H1 (cell line): ENCODE measurements at regions not wholly inside any gene's neighbourhood (a gene's known extent, or its start where the extent isn't known, plus 50 kb on each side); places are given as distances from the start of the nearest gene placed in this dataset.

Experiments used
- CTCF ChIA-PET: fragments of 300-600 bp; sonication (Branson Sonifier 250); formaldehyde crosslinking; loops from one replicate; lab custom pipeline; 2021; ENCODE audit not compliant: partially characterized antibody; lab: Charles Lee
- POLR2A ChIA-PET: fragments of 300-600 bp; sonication (Branson Sonifier 250); formaldehyde crosslinking; loops from one replicate; lab custom pipeline; 2021; ENCODE audit warnings: inconsistent platforms; ENCODE audit not compliant: partially characterized antibody; lab: Charles Lee
- DNase-seq, 2 experiments: peaks; one replicate each; pipeline versions ENCODE4 v3.0.0 to v3.0.0-alpha.2; 2010 to 2022; ENCODE audit warnings: low spot score in 2 of 2, low read depth in 1 of 2, mixed read lengths in 1 of 2
- FAIRE-seq: peaks from 2 replicates; lab custom pipeline; 2011; peaks lifted over from hg19 to GRCh38; lab: Jason Lieb, UNC
- H2AFZ ChIP-seq: 2 replicates; pipeline ENCODE4 v1.8.1; 2012; ENCODE audit warnings: low read length, inconsistent platforms
- H2AK5ac ChIP-seq: 2 replicates; pipeline ENCODE4 v1.6.1; 2013; ENCODE audit warnings: low read depth, low read length
- H2BK120ac ChIP-seq: replicated peaks from 2 replicates; pipeline ENCODE3; 2013; ENCODE audit warnings: low read depth, low read length, inconsistent platforms
- H2BK12ac ChIP-seq: 2 replicates; pipeline ENCODE4 v1.6.1; 2013; ENCODE audit warnings: low read depth, low read length
- H2BK15ac ChIP-seq: 2 replicates; pipeline ENCODE4 v1.6.1; 2013; ENCODE audit warnings: low read length
- H2BK20ac ChIP-seq: 2 replicates; pipeline ENCODE4 v1.6.1; 2013; ENCODE audit warnings: low read length
- H2BK5ac ChIP-seq: 2 replicates; pipeline ENCODE4 v1.6.1; 2013; ENCODE audit warnings: low read depth, low read length
- H3K14ac ChIP-seq: 2 replicates; pipeline ENCODE4 v1.6.1; 2013; ENCODE audit warnings: inconsistent platforms; ENCODE audit not compliant: insufficient read length
- H3K18ac ChIP-seq: 2 replicates; pipeline ENCODE4 v1.6.1; 2013; ENCODE audit warnings: low read length; ENCODE audit errors: extremely low read depth
- H3K23ac ChIP-seq: 2 replicates; pipeline ENCODE4 v1.6.1; 2013; ENCODE audit warnings: inconsistent platforms; ENCODE audit not compliant: insufficient read length
- H3K23me2 ChIP-seq: 2 replicates; pipeline ENCODE4 v1.6.1; 2013; ENCODE audit warnings: low read depth, low read length
- H3K27ac ChIP-seq: 2 replicates; pipeline ENCODE4 v1.6.1; 2011; ENCODE audit warnings: low read depth, low read length, inconsistent platforms
- H3K27me3 ChIP-seq, 4 experiments: replicated peaks in 1 of 4; 1 replicate in 1 of 4; 2 replicates in 3 of 4; pipeline versions ENCODE4 v1.6.1 to v1.8.1; 2011 to 2013; ENCODE audit warnings: low read length in 3 of 4, mild to moderate bottlenecking in 3 of 4, inconsistent platforms in 2 of 4, mixed read lengths in 2 of 4, moderate library complexity in 1 of 4; ENCODE audit not compliant: control insufficient read depth in 3 of 4, insufficient read depth in 3 of 4; ENCODE audit errors: extremely low read depth in 1 of 4
- H3K36me3 ChIP-seq, 4 experiments: 2 replicates each; pipeline versions ENCODE4 v1.6.1 to v1.8.1; 2011 to 2013; ENCODE audit warnings: mild to moderate bottlenecking in 4 of 4, low read length in 3 of 4, moderate library complexity in 2 of 4, control low read depth in 1 of 4, inconsistent platforms in 1 of 4; ENCODE audit not compliant: insufficient read depth in 4 of 4, control insufficient read depth in 2 of 4
- H3K4ac ChIP-seq: replicated peaks from 2 replicates; pipeline ENCODE3; 2013; ENCODE audit warnings: low read length, low read depth, mixed read lengths, inconsistent platforms; ENCODE audit not compliant: insufficient read length
- H3K4me1 ChIP-seq, 4 experiments: replicated peaks in 1 of 4; 1 replicate in 1 of 4; 2 replicates in 3 of 4; pipeline versions ENCODE4 v1.6.1 to v1.8.1; 2011 to 2013; ENCODE audit warnings: low read length in 3 of 4, inconsistent platforms in 2 of 4, mixed read lengths in 1 of 4; ENCODE audit not compliant: insufficient read depth in 4 of 4, control insufficient read depth in 3 of 4
- H3K4me2 ChIP-seq, 2 experiments: 2 replicates each; pipeline versions ENCODE4 v1.6.1 to v1.8.1; 2011 to 2013; ENCODE audit warnings: low read depth in 2 of 2, low read length in 2 of 2, control low read depth in 1 of 2, inconsistent platforms in 1 of 2, mild to moderate bottlenecking in 1 of 2; ENCODE audit not compliant: insufficient read depth in 1 of 2
- H3K4me3 ChIP-seq, 4 experiments: fragments of 200-600, 300-600 bp in 1 of 4; sonication (generic), shearing (Covaris generic), sonication (Bioruptor Twin) in 1 of 4; 2 replicates each; pipeline versions ENCODE4 v1.5.1 to v1.8.1; 2011 to 2016; ENCODE audit warnings: low read length in 4 of 4, low read depth in 3 of 4, control low read depth in 2 of 4, inconsistent platforms in 2 of 4, mild to moderate bottlenecking in 2 of 4, mixed read lengths in 1 of 4, moderate library complexity in 1 of 4; ENCODE audit not compliant: insufficient read depth in 2 of 4; ENCODE audit errors: extremely low read depth in 1 of 4
- H3K56ac ChIP-seq: replicated peaks from 2 replicates; pipeline ENCODE3; 2013; ENCODE audit warnings: low read depth, mild to moderate bottlenecking, mixed read lengths, low read length, inconsistent platforms; ENCODE audit not compliant: insufficient read length
- H3K79me1 ChIP-seq: 2 replicates; pipeline ENCODE4 v1.6.1; 2013; ENCODE audit warnings: low read depth, low read length, control low read depth
- H3K79me2 ChIP-seq, 2 experiments: 2 replicates each; pipeline versions ENCODE4 v1.6.1 to v1.8.1; 2012 to 2013; ENCODE audit warnings: low read length in 2 of 2, mild to moderate bottlenecking in 2 of 2, inconsistent platforms in 1 of 2; ENCODE audit not compliant: insufficient read depth in 2 of 2, control insufficient read depth in 1 of 2
- H3K9ac ChIP-seq, 4 experiments: replicated peaks in 1 of 4; 1 replicate in 1 of 4; 2 replicates in 3 of 4; pipeline versions ENCODE4 v1.6.1 to v1.8.1; 2011 to 2013; ENCODE audit warnings: low read depth in 3 of 4, low read length in 3 of 4, control low read depth in 2 of 4, mild to moderate bottlenecking in 2 of 4, moderate library complexity in 2 of 4, inconsistent platforms in 1 of 4; ENCODE audit errors: extremely low read depth in 1 of 4
- H3K9me3 ChIP-seq, 2 experiments: 2 replicates each; pipeline versions ENCODE4 v1.6.1 to v1.8.1; 2012 to 2013; ENCODE audit warnings: mild to moderate bottlenecking in 2 of 2, moderate library complexity in 2 of 2, control low read depth in 1 of 2, inconsistent platforms in 1 of 2, low read depth in 1 of 2, low read length in 1 of 2, mixed read lengths in 1 of 2; ENCODE audit not compliant: insufficient read depth in 2 of 2
- H4K20me1 ChIP-seq, 2 experiments: replicated peaks in 1 of 2; 2 replicates each; pipeline versions ENCODE3 to v1.8.1; 2011 to 2013; ENCODE audit warnings: inconsistent platforms in 2 of 2, low read length in 2 of 2, mild to moderate bottlenecking in 1 of 2; ENCODE audit not compliant: insufficient read depth in 2 of 2, control insufficient read depth in 1 of 2
- H4K5ac ChIP-seq: 2 replicates; pipeline ENCODE4 v1.6.1; 2013; ENCODE audit warnings: low read length, low read depth, mixed read lengths, inconsistent platforms; ENCODE audit not compliant: insufficient read length
- H4K8ac ChIP-seq: 2 replicates; pipeline ENCODE4 v1.8.0; 2013; ENCODE audit warnings: mild to moderate bottlenecking, moderate library complexity, low read length, inconsistent platforms; ENCODE audit not compliant: insufficient read depth; ENCODE audit errors: extremely low read depth
- H4K91ac ChIP-seq: replicated peaks from 2 replicates; pipeline ENCODE3; 2013; ENCODE audit warnings: low read length, mixed read lengths, inconsistent platforms; ENCODE audit not compliant: insufficient read length
- BRCA1 ChIP-seq: IDR thresholded peaks from 2 replicates; pipeline ENCODE4 v1.6.1; 2012; ENCODE audit warnings: low read depth, low read length, improper control_type of control experiment
- CEBPB ChIP-seq: IDR thresholded peaks from 2 replicates; pipeline ENCODE4 v1.6.1; 2012; ENCODE audit warnings: low read depth, low read length
- CREB1 ChIP-seq: IDR thresholded peaks from 2 replicates; pipeline ENCODE4 v1.6.1; 2012; ENCODE audit warnings: inconsistent platforms
- EZH2 ChIP-seq: fragments of 200-600 bp; sonication (generic); IDR thresholded peaks from 2 replicates; pipeline ENCODE4 v1.7.1; 2012; ENCODE audit warnings: low read depth, mild to moderate bottlenecking, moderate library complexity, low read length, inconsistent platforms; ENCODE audit not compliant: severe bottlenecking
- FOSL1 ChIP-seq: IDR thresholded peaks from 2 replicates; pipeline ENCODE4 v1.6.1; 2011; ENCODE audit warnings: mild to moderate bottlenecking, low read depth, low read length, moderate library complexity; ENCODE audit not compliant: insufficient read depth
- JUND ChIP-seq: IDR thresholded peaks from 2 replicates; pipeline ENCODE4 v1.6.1; 2011; ENCODE audit warnings: mild to moderate bottlenecking, improper control_type of control experiment, low read length
- NANOG ChIP-seq: IDR thresholded peaks from 2 replicates; pipeline ENCODE4 v1.6.1; 2011; ENCODE audit warnings: low read length, low read depth, mild to moderate bottlenecking, inconsistent platforms; ENCODE audit not compliant: insufficient read depth, poor library complexity, severe bottlenecking
- SIN3A ChIP-seq, 2 experiments: IDR thresholded peaks in 1 of 2; conservative IDR thresholded peaks in 1 of 2; 2 replicates each; pipeline ENCODE4 v1.6.1; 2011 to 2012; ENCODE audit warnings: low read length in 2 of 2, improper control_type of control experiment in 1 of 2, low read depth in 1 of 2, mild to moderate bottlenecking in 1 of 2
- TCF12 ChIP-seq: IDR thresholded peaks from 2 replicates; pipeline ENCODE4 v1.6.1; 2011; ENCODE audit warnings: low read depth, mild to moderate bottlenecking, low read length
- WGBS, 2 experiments: shearing (Covaris generic) in 1 of 2; methylation state at CpG; one replicate each; pipeline versions ENCODE4 v1.1.6 to v1.1.7; 2013 to 2015; ENCODE audit warnings: low lambda C conversion rate in 2 of 2, mixed read lengths in 2 of 2, inconsistent platforms in 1 of 2, low coverage in 1 of 2, missing lambda C conversion rate in 1 of 2; ENCODE audit not compliant: insufficient replicate concordance in 2 of 2, insufficient coverage in 1 of 2, insufficient read length in 1 of 2; ENCODE audit errors: extremely low coverage in 1 of 2, missing lambda C conversion rate in 1 of 2; 5-methylcytosine and 5-hydroxymethylcytosine counted together

- Histone ChIP-seq H3K27me3 (no peaks in the 10 kb centered on the region), H3K23ac (no peak overlapping the region), H3K18ac (no peak overlapping the region), H3K79me1 (no peaks in the 10 kb centered on the region), H2BK120ac (no peak overlapping the region), H3K4me3 (no peak overlapping the region), H2AK5ac (no peak overlapping the region), H3K79me2 (no peaks in the 10 kb centered on the region), H2BK20ac (no peak overlapping the region), H4K5ac (no peak overlapping the region), H3K4ac (no peak overlapping the region), H3K23me2 (peaks cover under 1% of the 10 kb centered on the region; the same call in 1 of the 2 replicates), H3K4me1 (no peaks in the 10 kb centered on the region), H3K9ac (no peak overlapping the region), H3K27ac (no peak overlapping the region), H4K91ac (no peak overlapping the region), H2BK5ac (no peak overlapping the region), H3K14ac (no peak overlapping the region), H4K8ac (no peak overlapping the region), H3K36me3 (no peaks in the 10 kb centered on the region), H2BK12ac (no peak overlapping the region), H3K56ac (no peak overlapping the region), H4K20me1 (no peaks in the 10 kb centered on the region), H2AFZ (no peak overlapping the region), H3K4me2 (no peak overlapping the region), H2BK15ac (no peak overlapping the region), H3K9me3 (no peaks in the 10 kb centered on the region)
- DNase-seq (no peak), FAIRE-seq (no peak)
- ChIA-PET CTCF (interaction anchor here (0.8 to 1.9 kb wide), 5 partner anchors 11 to 380 kb away, joined by 3 to 5 read pairs (median 4); no protein-coding TSS in a partner anchor), POLR2A (no interaction called here)
- 88% methylated on average over 4 of the region's 4 CpGs; no CpG with 5 or more reads in 1 of the 2 experiments for WGBS, 2 experiments
- no peak for TF ChIP-seq JUND
- no peak for TF ChIP-seq FOSL1
- no peak for TF ChIP-seq SIN3A (conservative IDR thresholded peaks at IDR 0.05 in 1 of 2, IDR thresholded peaks at IDR 0.05 in 1 of 2; ENCODE audit: low read depth in 1 of 2, low read length in 2 of 2)
- TF ChIP-seq EZH2: no peak
- TF ChIP-seq BRCA1: no peak
- TF ChIP-seq CEBPB: no peak
- TF ChIP-seq CREB1: no peak
- TF ChIP-seq NANOG: no peak
- no peak for TF ChIP-seq TCF12
Observed at GRCh38 chr5:14016549-14016948, 72.1 kb upstream of the DNAH5 start.
